ENCODE measurements at regions not wholly inside any gene's neighbourhood (a gene's known extent, or its start where the extent isn't known, plus 50 kb on each side); places are given as distances from the start of the nearest gene placed in this dataset.
"Not testable (repeated sequence)": the region's sequence is repeated elsewhere in the genome, so short reads cannot be mapped to it uniquely, and the experiment has no call there.

DNA sequence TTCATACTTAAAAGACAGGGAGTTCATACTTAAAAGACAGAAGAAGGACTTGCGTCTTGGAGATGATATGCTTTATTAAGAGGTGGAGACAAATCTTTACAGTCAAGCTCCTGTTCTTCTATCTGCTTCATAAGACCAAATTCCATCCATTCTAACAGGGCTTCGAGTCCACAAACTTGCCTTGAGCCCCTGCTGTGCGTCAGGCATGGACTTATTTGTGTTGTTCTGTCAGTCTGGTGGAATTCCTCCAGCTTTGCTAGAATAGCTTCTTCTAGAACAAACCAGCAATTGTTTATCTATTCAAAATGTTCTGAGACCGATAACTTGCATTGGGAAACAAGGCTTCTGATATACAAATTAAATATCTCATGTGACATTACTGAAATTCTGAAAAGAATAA is 73.9 kb upstream of the SOX11 start:
- Histone ChIP-seq H3K4me1 (no peaks in the 10 kb centered on the region), H3K9me3 (no peaks in the 10 kb centered on the region), H3K36me3 (no peaks in the 10 kb centered on the region), H3K27me3 (peaks cover 0 to 3% of the 10 kb centered on the region in 2 donors), H3K27ac (no peak overlapping the region), H3K4me3 (no peak overlapping the region)
- no peak for TF ChIP-seq POLR2A (IDR thresholded peaks at IDR 0.05)
- TF ChIP-seq, protein P1, sequence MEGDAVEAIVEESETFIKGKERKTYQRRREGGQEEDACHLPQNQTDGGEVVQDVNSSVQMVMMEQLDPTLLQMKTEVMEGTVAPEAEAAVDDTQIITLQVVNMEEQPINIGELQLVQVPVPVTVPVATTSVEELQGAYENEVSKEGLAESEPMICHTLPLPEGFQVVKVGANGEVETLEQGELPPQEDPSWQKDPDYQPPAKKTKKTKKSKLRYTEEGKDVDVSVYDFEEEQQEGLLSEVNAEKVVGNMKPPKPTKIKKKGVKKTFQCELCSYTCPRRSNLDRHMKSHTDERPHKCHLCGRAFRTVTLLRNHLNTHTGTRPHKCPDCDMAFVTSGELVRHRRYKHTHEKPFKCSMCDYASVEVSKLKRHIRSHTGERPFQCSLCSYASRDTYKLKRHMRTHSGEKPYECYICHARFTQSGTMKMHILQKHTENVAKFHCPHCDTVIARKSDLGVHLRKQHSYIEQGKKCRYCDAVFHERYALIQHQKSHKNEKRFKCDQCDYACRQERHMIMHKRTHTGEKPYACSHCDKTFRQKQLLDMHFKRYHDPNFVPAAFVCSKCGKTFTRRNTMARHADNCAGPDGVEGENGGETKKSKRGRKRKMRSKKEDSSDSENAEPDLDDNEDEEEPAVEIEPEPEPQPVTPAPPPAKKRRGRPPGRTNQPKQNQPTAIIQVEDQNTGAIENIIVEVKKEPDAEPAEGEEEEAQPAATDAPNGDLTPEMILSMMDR (IDR thresholded peaks at IDR 0.05) = no peak
- no peak for DNase-seq (ENCODE audit: low spot score in 2 of 2)
- intact Hi-C loops (cut with DNase I; ENCODE audit: low total_unique reads) = no loop called here

DNA sequence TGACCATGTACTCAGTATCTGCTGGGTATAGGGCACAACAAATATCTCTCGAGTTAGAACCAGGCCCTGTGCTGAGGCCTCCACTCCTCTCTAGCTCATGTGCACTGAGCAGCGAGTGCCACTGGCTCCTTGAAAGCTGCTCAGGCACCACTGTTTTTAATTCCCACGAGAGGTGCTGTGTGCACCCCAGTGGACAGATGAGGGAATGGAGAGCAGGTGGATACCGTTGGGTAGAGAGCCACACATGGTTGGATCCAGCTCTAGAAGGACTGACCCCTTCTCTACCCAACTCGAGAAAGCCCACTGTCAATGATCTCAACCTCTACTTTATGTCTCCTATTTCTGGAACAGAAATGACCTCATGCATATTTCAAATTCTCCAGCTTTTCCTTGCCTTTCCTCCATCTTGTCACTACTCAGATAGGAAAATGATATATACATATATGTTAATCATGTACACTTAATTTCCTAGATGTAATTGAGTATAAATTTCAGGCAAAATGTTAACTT is 66.6 kb upstream of the SOX11 start:
- H3K9me3 ChIP-seq; H3K27ac ChIP-seq; H3K27me3 ChIP-seq; H3K4me3 ChIP-seq; intact Hi-C loops (cut with DNase I; ENCODE audit: low total_unique reads); H3K36me3 ChIP-seq; H3K4me1 ChIP-seq; DNase-seq (ENCODE audit: low spot score in 2 of 2): not testable (repeated sequence)

DNA sequence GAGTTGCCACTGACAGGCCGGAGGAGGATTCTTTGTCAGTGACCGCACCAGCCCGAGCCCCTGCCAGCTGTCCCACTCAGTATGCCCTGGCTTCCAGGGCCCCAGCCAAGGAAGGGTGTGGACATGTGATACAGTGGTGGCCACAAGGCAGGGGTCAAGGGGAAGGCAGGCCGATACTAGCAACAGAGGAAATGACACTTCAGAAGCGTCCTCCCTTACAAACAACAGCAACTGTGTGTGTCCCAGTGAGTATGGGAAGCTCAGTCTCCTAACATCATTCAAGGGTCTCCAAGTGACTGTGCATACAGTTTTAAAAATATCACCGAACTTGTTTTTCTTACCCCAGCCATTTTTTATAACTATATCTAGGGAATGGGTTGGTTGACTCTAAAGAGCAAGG is 63.7 kb upstream of the SOX11 start:
- DNase-seq (ENCODE audit: low spot score in 2 of 2); H3K4me3 ChIP-seq; H3K27me3 ChIP-seq; intact Hi-C loops (cut with DNase I; ENCODE audit: low total_unique reads); H3K36me3 ChIP-seq; H3K9me3 ChIP-seq; H3K4me1 ChIP-seq; H3K27ac ChIP-seq: not testable (repeated sequence)

DNA sequence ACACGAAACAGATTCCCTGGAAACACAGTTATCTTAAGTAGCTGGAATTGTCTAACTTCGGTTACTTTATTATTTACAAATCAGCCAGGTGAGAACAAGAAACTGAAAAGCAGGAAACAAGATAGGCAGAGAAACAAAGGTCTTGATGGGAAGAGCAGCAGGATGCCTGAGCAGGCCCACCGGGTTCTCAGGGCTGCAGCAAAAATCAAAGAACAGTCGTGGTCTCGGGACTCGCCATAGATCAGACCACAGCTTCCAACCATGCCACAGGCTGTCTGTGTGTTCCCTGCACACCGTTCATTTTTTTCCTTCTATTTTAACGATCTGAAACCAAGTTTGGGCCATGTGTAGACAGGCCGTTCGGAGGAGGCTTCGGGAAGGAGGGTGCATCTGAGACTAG is 62.7 kb upstream of the SOX11 start:
- H3K4me3 ChIP-seq; DNase-seq (ENCODE audit: low spot score in 2 of 2); H3K36me3 ChIP-seq; H3K9me3 ChIP-seq; H3K27me3 ChIP-seq; H3K27ac ChIP-seq; H3K4me1 ChIP-seq; intact Hi-C loops (cut with DNase I; ENCODE audit: low total_unique reads): not testable (repeated sequence)

DNA sequence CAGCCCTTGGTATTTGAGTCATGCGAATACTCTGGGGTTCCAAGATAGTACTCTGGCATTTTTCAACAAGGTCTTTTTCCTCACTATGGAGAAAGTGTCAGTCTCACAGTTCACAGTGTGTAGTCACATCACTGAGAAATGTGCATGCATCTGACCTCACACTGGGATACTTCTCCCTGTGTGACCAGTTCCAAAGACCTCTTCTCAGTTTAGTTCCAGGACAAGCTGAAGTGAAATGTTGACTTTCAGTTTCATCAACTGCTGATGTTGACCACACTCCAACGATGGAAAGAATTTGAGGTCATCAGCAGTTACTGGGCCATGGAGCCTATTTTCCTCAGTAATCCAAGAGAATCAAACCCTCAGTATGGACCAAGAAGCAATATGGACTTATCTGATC is 55.1 kb upstream of the SOX11 start:
- H3K27ac ChIP-seq; H3K27me3 ChIP-seq; DNase-seq (ENCODE audit: low spot score in 2 of 2); H3K4me3 ChIP-seq; intact Hi-C loops (cut with DNase I; ENCODE audit: low total_unique reads); H3K9me3 ChIP-seq; H3K4me1 ChIP-seq; H3K36me3 ChIP-seq: not testable (repeated sequence)

All from breast epithelium (tissue), 4 donors.